Endodermal cell (in vitro differentiated cells): ENCODE measurements at regions not wholly inside any gene's neighbourhood (a gene's known extent, or its start where the extent isn't known, plus 50 kb on each side); places are given as distances from the start of the nearest gene placed in this dataset.

Source experiments
- DNase-seq: peaks from one replicate; pipeline ENCODE4 v3.0.0-alpha.2; 2017
- H3K27ac ChIP-seq: 2 replicates; pipeline ENCODE4 v1.5.1; 2013; ENCODE audit warnings: mild to moderate bottlenecking, low read depth, low read length, moderate library complexity
- H3K27me3 ChIP-seq: 2 replicates; pipeline ENCODE4 v1.6.1; 2013; ENCODE audit warnings: mild to moderate bottlenecking, low read length, moderate library complexity; ENCODE audit not compliant: insufficient read depth, control insufficient read depth, poor library complexity, severe bottlenecking
- H3K36me3 ChIP-seq: 2 replicates; pipeline ENCODE4 v1.7.0; 2013; ENCODE audit warnings: mild to moderate bottlenecking, low read length, moderate library complexity; ENCODE audit not compliant: control insufficient read depth, insufficient read depth
- H3K4me1 ChIP-seq: one replicate; pipeline ENCODE4 v1.7.0; 2013; ENCODE audit warnings: low read length; ENCODE audit not compliant: control insufficient read depth, insufficient read depth
- H3K4me3 ChIP-seq: 2 replicates; pipeline ENCODE4 v1.5.1; 2013; ENCODE audit warnings: mild to moderate bottlenecking, low read length, moderate library complexity
- H3K9ac ChIP-seq: 2 replicates; pipeline ENCODE4 v1.6.1; 2013; ENCODE audit warnings: mild to moderate bottlenecking, low read length, moderate library complexity; ENCODE audit not compliant: poor library complexity, severe bottlenecking; ENCODE audit errors: extremely low read depth
- H3K9me3 ChIP-seq: 2 replicates; pipeline ENCODE4 v1.6.1; 2013; ENCODE audit warnings: mild to moderate bottlenecking, low read length, moderate library complexity; ENCODE audit not compliant: control insufficient read depth
- H3K27ac Mint-ChIP-seq: 2 replicates; pipeline ENCODE4 v1.8.0; 2020; ENCODE audit warnings: mixed read lengths
- H3K27me3 Mint-ChIP-seq: 2 replicates; pipeline ENCODE4 v1.8.0; 2021; ENCODE audit warnings: mild to moderate bottlenecking, mixed read lengths; ENCODE audit not compliant: insufficient read depth
- H3K36me3 Mint-ChIP-seq: 2 replicates; pipeline ENCODE4 v1.8.0; 2020; ENCODE audit warnings: low read depth, mixed read lengths
- H3K4me1 Mint-ChIP-seq: 2 replicates; pipeline ENCODE4 v1.8.0; 2020; ENCODE audit warnings: mixed read lengths
- H3K4me3 Mint-ChIP-seq: 2 replicates; pipeline ENCODE4 v1.8.0; 2020; ENCODE audit warnings: mild to moderate bottlenecking, moderate library complexity, mixed read lengths
- H3K9me3 Mint-ChIP-seq: 2 replicates; pipeline ENCODE4 v1.8.0; 2020; ENCODE audit warnings: mild to moderate bottlenecking, mixed read lengths
- WGBS, 2 experiments: methylation state at CpG; one replicate each; pipeline versions ENCODE4 v1.1.5 to v1.1.7; 2013; ENCODE audit warnings: missing lambda C conversion rate in 2 of 2, mixed read lengths in 1 of 2; ENCODE audit not compliant: insufficient coverage in 1 of 2, insufficient read length in 1 of 2; 5-methylcytosine and 5-hydroxymethylcytosine counted together
- TF ChIP-seq, protein P1 (sequence below): fragments of 200-600 bp; sonication (generic); conservative IDR thresholded peaks from 2 replicates; pipeline ENCODE4 v1.5.0; 2021; ENCODE audit warnings: antibody characterized with exemption, mild to moderate bottlenecking

GRCh38 chr6:43847741-43848630, 78.0 kb downstream of the VEGFA start:
- no peak overlapping the region for H3K4me3 Mint-ChIP-seq
- no peaks in the 10 kb centered on the region for H3K36me3 Mint-ChIP-seq
- no peaks in the 10 kb centered on the region for H3K27me3 Mint-ChIP-seq
- H3K36me3 ChIP-seq, result no peaks in the 10 kb centered on the region
- 81 to 94% methylated on average over 4 to 5 of the region's 5 CpGs for WGBS, 2 experiments
- H3K27ac ChIP-seq, result no peak overlapping the region
- H3K9me3 ChIP-seq, result no peaks in the 10 kb centered on the region
- H3K4me1 Mint-ChIP-seq, result peaks cover 48% of the 10 kb centered on the region
- H3K9ac ChIP-seq, result no peak overlapping the region
- no peaks in the 10 kb centered on the region for H3K27me3 ChIP-seq
- DNase-seq, result no peak
- no peak overlapping the region for H3K27ac Mint-ChIP-seq
- H3K4me1 ChIP-seq, result peaks cover 28% of the 10 kb centered on the region
- no peak overlapping the region for H3K4me3 ChIP-seq
- no peaks in the 10 kb centered on the region for H3K9me3 Mint-ChIP-seq
- TF ChIP-seq, protein P1, sequence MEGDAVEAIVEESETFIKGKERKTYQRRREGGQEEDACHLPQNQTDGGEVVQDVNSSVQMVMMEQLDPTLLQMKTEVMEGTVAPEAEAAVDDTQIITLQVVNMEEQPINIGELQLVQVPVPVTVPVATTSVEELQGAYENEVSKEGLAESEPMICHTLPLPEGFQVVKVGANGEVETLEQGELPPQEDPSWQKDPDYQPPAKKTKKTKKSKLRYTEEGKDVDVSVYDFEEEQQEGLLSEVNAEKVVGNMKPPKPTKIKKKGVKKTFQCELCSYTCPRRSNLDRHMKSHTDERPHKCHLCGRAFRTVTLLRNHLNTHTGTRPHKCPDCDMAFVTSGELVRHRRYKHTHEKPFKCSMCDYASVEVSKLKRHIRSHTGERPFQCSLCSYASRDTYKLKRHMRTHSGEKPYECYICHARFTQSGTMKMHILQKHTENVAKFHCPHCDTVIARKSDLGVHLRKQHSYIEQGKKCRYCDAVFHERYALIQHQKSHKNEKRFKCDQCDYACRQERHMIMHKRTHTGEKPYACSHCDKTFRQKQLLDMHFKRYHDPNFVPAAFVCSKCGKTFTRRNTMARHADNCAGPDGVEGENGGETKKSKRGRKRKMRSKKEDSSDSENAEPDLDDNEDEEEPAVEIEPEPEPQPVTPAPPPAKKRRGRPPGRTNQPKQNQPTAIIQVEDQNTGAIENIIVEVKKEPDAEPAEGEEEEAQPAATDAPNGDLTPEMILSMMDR, result no peak

DNA sequence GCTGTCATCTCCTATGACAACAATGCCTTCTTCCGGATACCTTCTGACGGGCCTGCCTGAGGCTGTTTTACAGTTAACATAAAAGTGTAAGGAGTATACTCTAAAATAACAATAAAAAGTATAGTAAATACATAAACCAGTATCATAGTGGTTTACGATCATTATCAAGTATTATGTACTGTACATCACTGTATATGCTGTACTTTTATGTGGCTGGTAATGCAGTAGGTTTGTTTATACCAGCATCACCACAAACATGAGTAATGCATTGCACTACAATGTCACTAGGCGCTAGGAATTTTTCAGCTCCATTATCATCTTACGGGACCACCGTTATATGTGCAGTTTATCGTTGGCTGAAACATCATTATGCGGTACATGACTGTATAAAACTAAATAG, 76.5 kb downstream of the VEGFA start:
- H3K27me3 ChIP-seq, result no peaks in the 10 kb centered on the region
- H3K4me1 ChIP-seq, result peaks cover 28% of the 10 kb centered on the region
- no peak overlapping the region for H3K9ac ChIP-seq
- H3K9me3 ChIP-seq, result no peaks in the 10 kb centered on the region
- WGBS, 2 experiments, result 88 to 91% methylated on average over 6 to 8 of the region's 8 CpGs
- H3K27me3 Mint-ChIP-seq, result no peaks in the 10 kb centered on the region
- DNase-seq, result no peak
- no peak overlapping the region for H3K27ac Mint-ChIP-seq
- no peaks in the 10 kb centered on the region for H3K36me3 Mint-ChIP-seq
- no peaks in the 10 kb centered on the region for H3K9me3 Mint-ChIP-seq
- TF ChIP-seq, protein P1, result no peak
- H3K4me3 ChIP-seq, result no peak overlapping the region
- peaks cover 50% of the 10 kb centered on the region for H3K4me1 Mint-ChIP-seq
- H3K27ac ChIP-seq, result no peak overlapping the region
- H3K36me3 ChIP-seq, result no peaks in the 10 kb centered on the region
- no peak overlapping the region for H3K4me3 Mint-ChIP-seq

DNA sequence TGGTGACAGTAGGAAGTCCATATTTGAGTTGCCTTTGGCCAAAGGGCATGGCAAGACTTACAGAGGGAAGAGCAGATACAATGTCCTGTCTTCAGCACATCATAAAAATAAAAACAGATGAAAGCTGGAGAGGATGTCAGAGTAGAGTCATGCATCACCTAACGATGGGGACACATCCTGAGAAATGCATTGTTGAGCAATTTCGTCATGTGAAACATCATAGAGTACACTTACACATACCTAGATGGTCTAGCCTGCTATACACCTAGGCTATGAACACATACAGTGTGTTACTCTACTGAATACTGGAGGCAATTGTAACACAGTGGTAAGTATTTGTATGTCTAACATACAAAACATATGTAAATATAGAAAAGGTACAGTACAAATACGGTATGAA, 75.6 kb downstream of the VEGFA start:
- Histone ChIP-seq H3K9ac (no peak overlapping the region), H3K36me3 (no peaks in the 10 kb centered on the region), H3K9me3 (no peaks in the 10 kb centered on the region), H3K4me1 (peaks cover 20% of the 10 kb centered on the region), H3K4me3 (no peak overlapping the region), H3K27me3 (no peaks in the 10 kb centered on the region), H3K27ac (no peak overlapping the region)
- H3K27me3 Mint-ChIP-seq, result no peaks in the 10 kb centered on the region
- 98 to 100% methylated on average over 1 to 3 of the region's 3 CpGs for WGBS, 2 experiments
- H3K4me1 Mint-ChIP-seq, result peaks cover 42% of the 10 kb centered on the region
- no peak overlapping the region for H3K27ac Mint-ChIP-seq
- no peaks in the 10 kb centered on the region for H3K36me3 Mint-ChIP-seq
- no peak overlapping the region for H3K4me3 Mint-ChIP-seq
- TF ChIP-seq, protein P1, result no peak
- DNase-seq, result no peak
- no peaks in the 10 kb centered on the region for H3K9me3 Mint-ChIP-seq
